SK-N-SH (cell line): ENCODE measurements at regions not wholly inside any gene's neighbourhood (a gene's known extent, or its start where the extent isn't known, plus 50 kb on each side); places are given as distances from the start of the nearest gene placed in this dataset.

ENCODE experiments used
- CHD2 ChIP-seq: fragments of 150-350 bp; IDR thresholded peaks from 2 replicates; pipeline ENCODE4 v1.6.1; 2018; ENCODE audit warnings: low read length; ENCODE audit not compliant: partially characterized antibody
- CTCF ChIP-seq: fragments of 200-600 bp; sonication (generic); IDR thresholded peaks from 2 replicates; pipeline ENCODE4 v1.6.1; 2017; ENCODE audit warnings: antibody characterized with exemption, mild to moderate bottlenecking, moderate library complexity
- EP300 ChIP-seq, 2 experiments: IDR thresholded peaks; 2 replicates each; pipeline versions ENCODE4 v1.4.0 to v1.6.1; 2012; ENCODE audit warnings: borderline replicate concordance in 1 of 2, low read depth in 1 of 2, low read length in 1 of 2
- EZH2phosphoT487 ChIP-seq: fragments of 200-600 bp; sonication (generic); IDR thresholded peaks from 2 replicates; pipeline ENCODE4 v1.6.1; 2017; ENCODE audit warnings: low read depth, mixed run types, mild to moderate bottlenecking, antibody characterized with exemption, moderate library complexity, borderline replicate concordance
- FOXM1 ChIP-seq: IDR thresholded peaks from 2 replicates; pipeline ENCODE4 v1.4.0; 2012; ENCODE audit warnings: low read depth, mild to moderate bottlenecking
- GABPA ChIP-seq: IDR thresholded peaks from 2 replicates; pipeline ENCODE4 v1.4.0; 2012; ENCODE audit warnings: low read depth, mild to moderate bottlenecking
- MAX ChIP-seq: IDR thresholded peaks from 2 replicates; pipeline ENCODE4 v1.4.0; 2012; ENCODE audit warnings: low read depth
- POLR2AphosphoS5 ChIP-seq: IDR thresholded peaks from 2 replicates; pipeline ENCODE4 v1.6.1; 2012; ENCODE audit warnings: low read depth, low read length
- REST ChIP-seq: IDR thresholded peaks from 2 replicates; pipeline ENCODE4 v1.6.1; 2012; ENCODE audit warnings: mild to moderate bottlenecking, low read depth, low read length, moderate library complexity
- RXRA ChIP-seq: IDR thresholded peaks from 2 replicates; pipeline ENCODE4 v1.4.0; 2012; ENCODE audit warnings: low read depth, mild to moderate bottlenecking, borderline replicate concordance
- SIN3A ChIP-seq: IDR thresholded peaks from 2 replicates; pipeline ENCODE4 v1.6.1; 2012; ENCODE audit warnings: low read depth, mild to moderate bottlenecking, low read length, moderate library complexity, borderline replicate concordance

GRCh38 chr7:35521941-35522340 is 173.0 kb downstream of the HERPUD2 start:
- no peak for TF ChIP-seq CTCF
- no peak for TF ChIP-seq REST
- no peak for TF ChIP-seq EP300 (IDR thresholded peaks at IDR 0.05; ENCODE audit: borderline replicate concordance in 1 of 2, low read depth in 1 of 2, low read length in 1 of 2)
- TF ChIP-seq EZH2phosphoT487: no peak
- no peak for TF ChIP-seq FOXM1
- no peak for TF ChIP-seq GABPA
- no peak for TF ChIP-seq SIN3A
- TF ChIP-seq POLR2AphosphoS5: no peak
- TF ChIP-seq RXRA: no peak
- TF ChIP-seq CHD2: no peak
- no peak for TF ChIP-seq MAX
